Keratinocyte (primary cell): ENCODE measurements at regions not wholly inside any gene's neighbourhood (a gene's known extent, or its start where the extent isn't known, plus 50 kb on each side); places are given as distances from the start of the nearest gene placed in this dataset.

Experiments used
- EZH2 ChIP-seq: IDR thresholded peaks from one replicate; pipeline ENCODE4 v1.6.1; 2012; ENCODE audit warnings: inconsistent platforms, mild to moderate bottlenecking, low read length, moderate library complexity
- TF ChIP-seq, protein P1 (sequence below), 3 experiments: IDR thresholded peaks in 1 of 3; conservative IDR thresholded peaks in 1 of 3; optimal IDR thresholded peaks in 1 of 3; 2 replicates in 2 of 3; 3 replicates in 1 of 3; pipeline versions ENCODE3 to v1.5.1; 2011; ENCODE audit warnings: low read length in 3 of 3, mild to moderate bottlenecking in 3 of 3, moderate library complexity in 2 of 3, control low read depth in 1 of 3, inconsistent platforms in 1 of 3; ENCODE audit not compliant: insufficient read depth in 2 of 3; ENCODE audit errors: extremely low read depth in 1 of 3

GRCh38 chr9:121573717-121574485 is 74.3 kb upstream of the GGTA1 start:
- TF ChIP-seq, protein P1, sequence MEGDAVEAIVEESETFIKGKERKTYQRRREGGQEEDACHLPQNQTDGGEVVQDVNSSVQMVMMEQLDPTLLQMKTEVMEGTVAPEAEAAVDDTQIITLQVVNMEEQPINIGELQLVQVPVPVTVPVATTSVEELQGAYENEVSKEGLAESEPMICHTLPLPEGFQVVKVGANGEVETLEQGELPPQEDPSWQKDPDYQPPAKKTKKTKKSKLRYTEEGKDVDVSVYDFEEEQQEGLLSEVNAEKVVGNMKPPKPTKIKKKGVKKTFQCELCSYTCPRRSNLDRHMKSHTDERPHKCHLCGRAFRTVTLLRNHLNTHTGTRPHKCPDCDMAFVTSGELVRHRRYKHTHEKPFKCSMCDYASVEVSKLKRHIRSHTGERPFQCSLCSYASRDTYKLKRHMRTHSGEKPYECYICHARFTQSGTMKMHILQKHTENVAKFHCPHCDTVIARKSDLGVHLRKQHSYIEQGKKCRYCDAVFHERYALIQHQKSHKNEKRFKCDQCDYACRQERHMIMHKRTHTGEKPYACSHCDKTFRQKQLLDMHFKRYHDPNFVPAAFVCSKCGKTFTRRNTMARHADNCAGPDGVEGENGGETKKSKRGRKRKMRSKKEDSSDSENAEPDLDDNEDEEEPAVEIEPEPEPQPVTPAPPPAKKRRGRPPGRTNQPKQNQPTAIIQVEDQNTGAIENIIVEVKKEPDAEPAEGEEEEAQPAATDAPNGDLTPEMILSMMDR (optimal IDR thresholded peaks at IDR 0.05 in 1 of 3, IDR thresholded peaks at IDR 0.05 in 1 of 3, conservative IDR thresholded peaks at IDR 0.05 in 1 of 3; ENCODE audit: extremely low read depth in 1 of 3, insufficient read depth in 2 of 3, low read length in 3 of 3), result peak in 1 of 3 experiments; percentile 20
- TF ChIP-seq EZH2, result no peak
